ENCODE measurements at regions not wholly inside any gene's neighbourhood (a gene's known extent, or its start where the extent isn't known, plus 50 kb on each side); places are given as distances from the start of the nearest gene placed in this dataset.

- Histone ChIP-seq H3K36me3 (ENCODE audit: insufficient read depth) (no peaks in the 10 kb centered on the region), H3K79me2 (replicated peaks; ENCODE audit: insufficient read depth) (no peaks in the 10 kb centered on the region), H3K4me3 (no peak overlapping the region), H2AFZ (no peak overlapping the region), H4K20me1 (replicated peaks; ENCODE audit: insufficient read depth) (no peaks in the 10 kb centered on the region), H3K9me2 (ENCODE audit: insufficient read depth) (no peaks in the 10 kb centered on the region), H3K4me1 (ENCODE audit: insufficient read depth) (peaks cover 11% of the 10 kb centered on the region), H3F3A (replicated peaks; ENCODE audit: low read depth) (no peaks in the 10 kb centered on the region), H3K27ac (ENCODE audit: low read depth) (no peak overlapping the region), H3K4me2 (no peak overlapping the region), H3K27me3 (ENCODE audit: insufficient read depth) (no peaks in the 10 kb centered on the region)
- no peak for ATAC-seq
- Mint-ChIP-seq H3K4me3 (no peak overlapping the region), H3K4me1 (peaks cover 19% of the 10 kb centered on the region), H3K36me3 (ENCODE audit: low read depth) (no peaks in the 10 kb centered on the region), H3K9me3 (no peaks in the 10 kb centered on the region), H3K27me3 (ENCODE audit: insufficient read depth, low read depth, poor library complexity) (peaks cover 7% of the 10 kb centered on the region), H3K27ac (no peak overlapping the region)
- no peak for TF ChIP-seq EZH2 (IDR thresholded peaks at IDR 0.05; ENCODE audit: low read depth, unreplicated experiment)
- TF ChIP-seq EZH2phosphoT487 (IDR thresholded peaks at IDR 0.05; ENCODE audit: unreplicated experiment), result no peak
- TF ChIP-seq ZNF462 (CRISPR knock-in tag; IDR thresholded peaks at IDR 0.05), result no peak
- no peak for TF ChIP-seq ETS1 (IDR thresholded peaks at IDR 0.05)
- no peak for TF ChIP-seq ZNF331 (CRISPR knock-in tag; IDR thresholded peaks at IDR 0.05; ENCODE audit: low read depth)
- TF ChIP-seq CREB1 (CRISPR knock-in tag; IDR thresholded peaks at IDR 0.05; ENCODE audit: low read depth), result no peak
- TF ChIP-seq REST (IDR thresholded peaks at IDR 0.05; ENCODE audit: unreplicated experiment), result no peak
- no peak for TF ChIP-seq POLR2AphosphoS5 (IDR thresholded peaks at IDR 0.05; ENCODE audit: low read depth)
- TF ChIP-seq STAT1 (IDR thresholded peaks at IDR 0.05; ENCODE audit: unreplicated experiment), result no peak
- TF ChIP-seq CTCF (conservative IDR thresholded peaks at IDR 0.05; ENCODE audit: low read depth in 2 of 2), result no peak
- DNase-seq (ENCODE audit: low spot score), result no peak
Observed at GRCh38 chr15:95663156-95664100, 667.1 kb upstream of the NR2F2 start.
